ENCODE measurements at regions not wholly inside any gene's neighbourhood (a gene's known extent, or its start where the extent isn't known, plus 50 kb on each side); places are given as distances from the start of the nearest gene placed in this dataset.

DNA sequence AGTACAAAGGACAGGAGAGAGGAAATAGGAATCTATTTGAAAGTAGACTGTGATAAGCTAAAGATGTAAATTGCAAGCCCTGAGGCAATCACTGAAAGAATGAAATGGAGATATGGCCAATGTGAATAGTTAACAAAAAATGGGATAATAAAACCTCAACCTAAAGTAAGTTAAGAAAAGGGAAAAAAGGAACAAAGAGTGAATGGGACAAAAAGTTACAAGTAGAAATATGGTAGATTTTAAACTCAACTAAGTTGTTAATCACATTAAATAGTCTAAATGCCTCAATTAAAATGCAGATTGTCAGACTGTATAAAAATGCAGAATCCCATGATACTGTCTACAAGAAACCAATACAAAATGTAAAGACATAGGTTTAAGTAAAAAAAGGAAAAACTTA lies 165.2 kb upstream of the RBMS1 start:
- TF ChIP-seq, protein P1, sequence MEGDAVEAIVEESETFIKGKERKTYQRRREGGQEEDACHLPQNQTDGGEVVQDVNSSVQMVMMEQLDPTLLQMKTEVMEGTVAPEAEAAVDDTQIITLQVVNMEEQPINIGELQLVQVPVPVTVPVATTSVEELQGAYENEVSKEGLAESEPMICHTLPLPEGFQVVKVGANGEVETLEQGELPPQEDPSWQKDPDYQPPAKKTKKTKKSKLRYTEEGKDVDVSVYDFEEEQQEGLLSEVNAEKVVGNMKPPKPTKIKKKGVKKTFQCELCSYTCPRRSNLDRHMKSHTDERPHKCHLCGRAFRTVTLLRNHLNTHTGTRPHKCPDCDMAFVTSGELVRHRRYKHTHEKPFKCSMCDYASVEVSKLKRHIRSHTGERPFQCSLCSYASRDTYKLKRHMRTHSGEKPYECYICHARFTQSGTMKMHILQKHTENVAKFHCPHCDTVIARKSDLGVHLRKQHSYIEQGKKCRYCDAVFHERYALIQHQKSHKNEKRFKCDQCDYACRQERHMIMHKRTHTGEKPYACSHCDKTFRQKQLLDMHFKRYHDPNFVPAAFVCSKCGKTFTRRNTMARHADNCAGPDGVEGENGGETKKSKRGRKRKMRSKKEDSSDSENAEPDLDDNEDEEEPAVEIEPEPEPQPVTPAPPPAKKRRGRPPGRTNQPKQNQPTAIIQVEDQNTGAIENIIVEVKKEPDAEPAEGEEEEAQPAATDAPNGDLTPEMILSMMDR (conservative IDR thresholded peaks at IDR 0.05; ENCODE audit: low read length) = no peak
- no peak for TF ChIP-seq EZH2phosphoT487 (IDR thresholded peaks at IDR 0.05; ENCODE audit: borderline replicate concordance)

Data from Loucy (cell line).